Ishikawa (cell line): ENCODE measurements at regions not wholly inside any gene's neighbourhood (a gene's known extent, or its start where the extent isn't known, plus 50 kb on each side); places are given as distances from the start of the nearest gene placed in this dataset.

Experiments
- CREB1 ChIP-seq: IDR thresholded peaks from 2 replicates; pipeline ENCODE4 v1.6.1; 2012; ENCODE audit warnings: low read depth
- TAF1 ChIP-seq: IDR thresholded peaks from 2 replicates; pipeline ENCODE4 v1.6.1; 2012; ENCODE audit warnings: low read depth, mild to moderate bottlenecking
- YY1 ChIP-seq: IDR thresholded peaks from 2 replicates; pipeline ENCODE4 v1.6.1; 2012; ENCODE audit warnings: low read depth
- TF ChIP-seq, protein P1 (sequence below): IDR thresholded peaks from 2 replicates; pipeline ENCODE4 v1.6.1; 2012

DNA sequence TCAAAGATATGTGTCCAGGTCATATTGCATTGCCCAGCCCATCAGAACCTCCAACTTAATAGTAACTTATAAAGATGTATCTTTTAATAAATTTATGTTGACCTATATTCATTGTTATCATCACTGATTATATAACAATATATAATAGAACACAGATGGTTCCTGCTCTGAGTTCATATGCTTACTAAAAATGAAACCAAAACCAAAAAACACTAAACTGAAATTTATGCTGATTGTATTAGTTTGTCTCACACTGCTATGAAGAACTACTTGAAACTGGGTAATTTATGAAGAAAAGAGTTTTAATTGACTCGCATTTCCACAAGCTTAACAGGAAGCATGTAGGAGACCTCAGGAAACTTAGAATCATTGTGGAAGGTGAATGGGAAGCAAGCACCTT, 462.5 kb upstream of the TYRP1 start:
- TF ChIP-seq YY1 (no peak), CREB1 (no peak), TAF1 (no peak)
- TF ChIP-seq, protein P1, sequence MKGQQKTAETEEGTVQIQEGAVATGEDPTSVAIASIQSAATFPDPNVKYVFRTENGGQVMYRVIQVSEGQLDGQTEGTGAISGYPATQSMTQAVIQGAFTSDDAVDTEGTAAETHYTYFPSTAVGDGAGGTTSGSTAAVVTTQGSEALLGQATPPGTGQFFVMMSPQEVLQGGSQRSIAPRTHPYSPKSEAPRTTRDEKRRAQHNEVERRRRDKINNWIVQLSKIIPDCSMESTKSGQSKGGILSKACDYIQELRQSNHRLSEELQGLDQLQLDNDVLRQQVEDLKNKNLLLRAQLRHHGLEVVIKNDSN: no peak
